K562 (cell line): ENCODE measurements at regions not wholly inside any gene's neighbourhood (a gene's known extent, or its start where the extent isn't known, plus 50 kb on each side); places are given as distances from the start of the nearest gene placed in this dataset.

ENCODE experiments used
- ATAC-seq: fragments of 200-7000 bp; cut with Tn5 transposase; 3 replicates; pipeline ENCODE4 v1.9.1; 2020; ENCODE audit warnings: moderate library complexity
- BruUV-seq: library from RNA; stranded (reverse); fragments of 400-500 nt; replicated peaks from 2 replicates; lab custom pipeline; 2021; lab: Mats Ljungman, UMichigan
- CTCF ChIA-PET: fragments of 300-600 bp; formaldehyde crosslinking; extraction: SDS; loops from one replicate; lab custom pipeline; 2021; ENCODE audit warnings: low intra/inter-chr PET ratio; lab: Yijun Ruan, JAX
- POLR2A ChIA-PET: fragments of 300-600, 350-650 bp; sonication (Branson Sonifier 250); formaldehyde crosslinking; extraction: SDS; loops from one replicate; lab custom pipeline; 2021; ENCODE audit warnings: antibody characterized with exemption, inconsistent platforms; lab: Yijun Ruan, JAX
- DNase-seq, 4 experiments: peaks; one replicate each; pipeline versions ENCODE4 v3.0.0 to v3.0.0-alpha.2; 2011 to 2018; ENCODE audit warnings: low spot score in 3 of 4, mixed read lengths in 3 of 4; ENCODE audit errors: extremely low read depth in 1 of 4
- FAIRE-seq: peaks from 2 replicates; lab custom pipeline; 2011; peaks lifted over from hg19 to GRCh38; lab: Jason Lieb, UNC
- H2AFZ ChIP-seq: 2 replicates; pipeline ENCODE4 v1.6.0; 2011; ENCODE audit warnings: low read depth, low read length, control low read depth, inconsistent platforms
- H3K27ac ChIP-seq: fragments of 200-600 bp; 3 replicates; pipeline ENCODE4 v1.8.0; 2011; ENCODE audit warnings: low read depth, mild to moderate bottlenecking, control low read depth, inconsistent platforms, low read length, moderate library complexity, mixed read lengths; ENCODE audit errors: extremely low read depth
- H3K27me3 ChIP-seq, 2 experiments: fragments of 300-600 bp in 1 of 2; 2 replicates in 1 of 2; 3 replicates in 1 of 2; pipeline versions ENCODE4 v1.6.0 to v1.8.0; 2011; ENCODE audit warnings: inconsistent platforms in 2 of 2, low read length in 2 of 2, mild to moderate bottlenecking in 1 of 2, mixed read lengths in 1 of 2, moderate library complexity in 1 of 2; ENCODE audit not compliant: control insufficient read depth in 2 of 2, insufficient read depth in 2 of 2
- H3K36me3 ChIP-seq: fragments of 300-600 bp; 3 replicates; pipeline ENCODE4 v1.8.0; 2011; ENCODE audit warnings: mild to moderate bottlenecking, low read length, inconsistent platforms; ENCODE audit not compliant: control insufficient read depth, insufficient read depth
- H3K4me1 ChIP-seq, 2 experiments: fragments of 200-600 bp in 1 of 2; replicated peaks in 1 of 2; 2 replicates in 1 of 2; 3 replicates in 1 of 2; pipeline versions ENCODE4 v1.5.1 to v1.8.0; 2011; ENCODE audit warnings: inconsistent platforms in 2 of 2, low read length in 2 of 2, mild to moderate bottlenecking in 1 of 2, mixed read lengths in 1 of 2, moderate library complexity in 1 of 2; ENCODE audit not compliant: control insufficient read depth in 2 of 2, insufficient read depth in 2 of 2
- H3K4me2 ChIP-seq: 2 replicates; pipeline ENCODE4 v1.6.1; 2011; ENCODE audit warnings: low read length, control low read depth, inconsistent platforms, mixed read lengths; ENCODE audit not compliant: insufficient read depth
- H3K4me3 ChIP-seq: fragments of 200-600 bp; sonication (generic), shearing (Covaris generic); 2 replicates; pipeline ENCODE4 v1.5.1; 2016; ENCODE audit warnings: control low read depth, inconsistent platforms
- H3K79me2 ChIP-seq: fragments of 200-600 bp; 3 replicates; pipeline ENCODE4 v1.8.0; 2011; ENCODE audit warnings: low read length, inconsistent platforms; ENCODE audit not compliant: control insufficient read depth, insufficient read depth
- H3K9ac ChIP-seq, 2 experiments: 2 replicates each; pipeline versions ENCODE4 v1.6.0 to v1.6.1; 2011; ENCODE audit warnings: low read depth in 2 of 2, low read length in 2 of 2, control low read depth in 1 of 2, inconsistent platforms in 1 of 2, mild to moderate bottlenecking in 1 of 2, mixed read lengths in 1 of 2; ENCODE audit not compliant: insufficient read depth in 1 of 2
- H3K9me1 ChIP-seq: one replicate; pipeline ENCODE4 v1.6.0; 2011; ENCODE audit warnings: inconsistent platforms, mild to moderate bottlenecking, low read length, moderate library complexity; ENCODE audit not compliant: control insufficient read depth, insufficient read depth
- H3K9me3 ChIP-seq: replicated peaks from 2 replicates; pipeline ENCODE4 v1.5.1; 2011; ENCODE audit warnings: low read depth, low read length, inconsistent platforms; ENCODE audit not compliant: control insufficient read depth, insufficient read depth
- H4K20me1 ChIP-seq: replicated peaks from 2 replicates; pipeline ENCODE4 v1.6.1; 2011; ENCODE audit warnings: low read length, inconsistent platforms, mixed read lengths; ENCODE audit not compliant: control insufficient read depth, insufficient read depth
- ADNP ChIP-seq: fragments of 200-800 bp; sonication (Bioruptor generic); IDR thresholded peaks from 2 replicates; pipeline ENCODE4 v1.6.1; 2016; ENCODE audit warnings: missing genetic modification characterization, missing compliant biosample characterization
- DPF2 ChIP-seq: fragments of 450-650 bp; IDR thresholded peaks from 2 replicates; pipeline ENCODE4 v1.6.1; 2016
- ELK1 ChIP-seq: sonication (generic); formaldehyde crosslinking; IDR thresholded peaks from 2 replicates; pipeline ENCODE4 v1.8.1; 2022; ENCODE audit warnings: missing genetic modification reagents
- FOS ChIP-seq: IDR thresholded peaks from 3 replicates; pipeline ENCODE4 v1.6.1; 2011; ENCODE audit not compliant: insufficient read length; ENCODE audit errors: extremely low read depth
- FOXK1 ChIP-seq: sonication (generic); formaldehyde crosslinking; IDR thresholded peaks from 2 replicates; pipeline ENCODE4 v1.8.0; 2022; ENCODE audit warnings: missing genetic modification reagents, mild to moderate bottlenecking, borderline replicate concordance
- HDAC8 ChIP-seq: fragments of 450-650 bp; IDR thresholded peaks from 2 replicates; pipeline ENCODE4 v1.6.1; 2016; ENCODE audit warnings: mild to moderate bottlenecking, missing genetic modification characterization, moderate library complexity, missing compliant biosample characterization
- KDM5B ChIP-seq: fragments of 200-600 bp; sonication (generic); IDR thresholded peaks from 2 replicates; pipeline ENCODE4 v1.6.1; 2012; ENCODE audit warnings: low read depth, mild to moderate bottlenecking, moderate library complexity, low read length, control low read depth, inconsistent platforms; ENCODE audit not compliant: insufficient replicate concordance
- MYBL2 ChIP-seq, 2 experiments: fragments of 450-650 bp in 1 of 2; sonication (generic) in 1 of 2; formaldehyde crosslinking in 1 of 2; IDR thresholded peaks; 2 replicates each; pipeline versions ENCODE4 v1.6.1 to v1.8.1; 2017 to 2022; ENCODE audit warnings: borderline replicate concordance in 1 of 2, inconsistent platforms in 1 of 2, low read depth in 1 of 2, mild to moderate bottlenecking in 1 of 2, missing genetic modification reagents in 1 of 2, moderate library complexity in 1 of 2
- NCOA1 ChIP-seq: fragments of 450-650 bp; IDR thresholded peaks from 2 replicates; pipeline ENCODE4 v1.6.1; 2016; ENCODE audit warnings: low read depth
- SPI1 ChIP-seq: IDR thresholded peaks from 2 replicates; pipeline ENCODE4 v1.6.1; 2011; ENCODE audit warnings: low read depth, low read length, control low read depth, borderline replicate concordance
- ZNF584 ChIP-seq: fragments of 200-800 bp; sonication (Bioruptor generic); IDR thresholded peaks from 2 replicates; pipeline ENCODE4 v1.6.1; 2016; ENCODE audit warnings: low read depth, mild to moderate bottlenecking, missing genetic modification characterization, missing compliant biosample characterization
- WGBS: fragments of 100-300 bp; shearing (Covaris generic); methylation state at CpG from one replicate; pipeline ENCODE4 v1.1.6; 2016; ENCODE audit warnings: low coverage, mixed read lengths; ENCODE audit not compliant: insufficient coverage; ENCODE audit errors: missing lambda C conversion rate; 5-methylcytosine and 5-hydroxymethylcytosine counted together
- in situ Hi-C: fragments of 300-500 bp; cut with MboI; formaldehyde crosslinking; loops from 4 replicates; pipeline ENCODE4 v1.15.0; 2018; ENCODE audit warnings: inconsistent platforms, mixed read lengths
- intact Hi-C: fragments of 100-400 bp; cut with micrococcal nuclease; formaldehyde crosslinking; loops from 2 replicates; pipeline ENCODE4 v1.14.2; 2022
- TF ChIP-seq, protein P1 (sequence below): fragments of 250-450 bp; sonication (Bioruptor Pico); IDR thresholded peaks from 2 replicates; pipeline ENCODE4 v1.6.1; 2021; ENCODE audit warnings: mild to moderate bottlenecking

GRCh38 chr7:46948716-46949115 lies 633.2 kb downstream of the TNS3 start:
- ChIA-PET POLR2A (no interaction called here), CTCF (no interaction called here)
- intact Hi-C loops (no loop called here), in situ Hi-C loops (no loop called here)
- Histone ChIP-seq H3K9me1 (no peaks in the 10 kb centered on the region), H3K4me1 (no peaks in the 10 kb centered on the region), H3K9ac (no peak overlapping the region), H2AFZ (no peak overlapping the region), H3K9me3 (no peaks in the 10 kb centered on the region), H3K79me2 (no peaks in the 10 kb centered on the region), H4K20me1 (no peaks in the 10 kb centered on the region), H3K4me2 (no peak overlapping the region), H3K27me3 (no peaks in the 10 kb centered on the region), H3K4me3 (no peak overlapping the region), H3K36me3 (no peaks in the 10 kb centered on the region), H3K27ac (no peak overlapping the region)
- no TSS peak for BruUV-seq
- no peak for FAIRE-seq
- TF ChIP-seq FOS = no peak
- TF ChIP-seq ELK1 (CRISPR knock-in tag) = no peak
- no peak for ATAC-seq
- 1% methylated on average over 6 of the region's 6 CpGs for WGBS
- no peak for DNase-seq

DNA sequence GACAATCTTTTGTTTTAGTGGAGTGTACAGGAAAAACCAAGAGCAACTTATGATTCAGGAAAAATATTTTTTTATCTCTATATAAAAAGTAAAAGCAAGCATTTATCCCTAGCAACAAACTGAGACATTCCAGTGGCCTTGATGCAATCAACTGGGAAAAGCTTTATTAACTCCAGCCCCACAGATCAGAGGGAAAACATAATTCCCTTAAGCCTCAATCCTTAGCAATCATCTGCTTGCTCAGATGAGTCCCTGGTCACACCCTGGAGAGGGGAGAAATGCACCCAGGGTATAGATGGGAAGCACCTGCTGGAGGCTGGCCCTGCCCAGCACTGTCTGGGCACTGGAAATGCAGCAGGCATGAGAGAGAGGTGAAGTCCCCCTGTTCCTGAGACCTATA lies 636.6 kb downstream of the TNS3 start:
- no peaks in the 10 kb centered on the region for H3K27me3 ChIP-seq
- no peak overlapping the region for H3K9ac ChIP-seq
- no peaks in the 10 kb centered on the region for H3K9me3 ChIP-seq
- no peak for TF ChIP-seq KDM5B
- TF ChIP-seq DPF2 = no peak
- no peak for TF ChIP-seq HDAC8 (tag)
- TF ChIP-seq, protein P1, sequence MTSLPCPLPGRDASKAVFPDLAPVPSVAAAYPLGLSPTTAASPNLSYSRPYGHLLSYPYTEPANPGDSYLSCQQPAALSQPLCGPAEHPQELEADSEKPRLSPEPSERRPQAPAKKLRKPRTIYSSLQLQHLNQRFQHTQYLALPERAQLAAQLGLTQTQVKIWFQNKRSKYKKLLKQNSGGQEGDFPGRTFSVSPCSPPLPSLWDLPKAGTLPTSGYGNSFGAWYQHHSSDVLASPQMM (CRISPR knock-in tag) = no peak
- TF ChIP-seq SPI1 = no peak
- TF ChIP-seq ZNF584 = no peak
- TF ChIP-seq ADNP (tag) = no peak
- TF ChIP-seq MYBL2 (IDR thresholded peaks at IDR 0.05; ENCODE audit: low read depth) = no peak
- no peak for TF ChIP-seq MYBL2 (CRISPR knock-in tag; IDR thresholded peaks at IDR 0.05; ENCODE audit: borderline replicate concordance)
- TF ChIP-seq FOXK1 (CRISPR knock-in tag) = no peak
- TF ChIP-seq NCOA1 = no peak
- ChIA-PET CTCF (no interaction called here), POLR2A (no interaction called here)
- ATAC-seq (no peak), DNase-seq (no peak), FAIRE-seq (no peak)
- no peaks in the 10 kb centered on the region for H3K79me2 ChIP-seq
- no peak overlapping the region for H3K4me2 ChIP-seq
- no peak overlapping the region for H3K4me3 ChIP-seq
- no peak overlapping the region for H3K27ac ChIP-seq
- intact Hi-C loops = no loop called here
- BruUV-seq = no TSS peak
- H3K4me1 ChIP-seq = no peaks in the 10 kb centered on the region
- H3K9me1 ChIP-seq = no peaks in the 10 kb centered on the region
- no peaks in the 10 kb centered on the region for H3K36me3 ChIP-seq
- no peak overlapping the region for H2AFZ ChIP-seq
- H4K20me1 ChIP-seq = no peaks in the 10 kb centered on the region
- in situ Hi-C loops = no loop called here
